ENCODE measurements at regions not wholly inside any gene's neighbourhood (a gene's known extent, or its start where the extent isn't known, plus 50 kb on each side); places are given as distances from the start of the nearest gene placed in this dataset.

- no peak for TF ChIP-seq CTCF (IDR thresholded peaks at IDR 0.05)
- no peak for TF ChIP-seq POLR2A (IDR thresholded peaks at IDR 0.05)
Measured at GRCh38 chr1:178574345-178574744, 61.4 kb downstream of the TEX35 start.
